Fibroblast of lung (primary cell): ENCODE measurements at regions not wholly inside any gene's neighbourhood (a gene's known extent, or its start where the extent isn't known, plus 50 kb on each side); places are given as distances from the start of the nearest gene placed in this dataset.

Experiments used
- EZH2 ChIP-seq: IDR thresholded peaks from 2 replicates; pipeline ENCODE4 v1.5.1; 2012; ENCODE audit warnings: low read length, control low read depth, mild to moderate bottlenecking; ENCODE audit errors: missing control alignments
- TF ChIP-seq, protein P1 (sequence below), 2 donors: IDR thresholded peaks in 1 of 2; conservative IDR thresholded peaks in 1 of 2; 1 replicate in 1 of 2; 2 replicates in 1 of 2; pipeline ENCODE4 v1.5.1; 2011 to 2012; ENCODE audit warnings: low read length in 2 of 2, control low read depth in 1 of 2, inconsistent platforms in 1 of 2, low read depth in 1 of 2, mild to moderate bottlenecking in 1 of 2

DNA sequence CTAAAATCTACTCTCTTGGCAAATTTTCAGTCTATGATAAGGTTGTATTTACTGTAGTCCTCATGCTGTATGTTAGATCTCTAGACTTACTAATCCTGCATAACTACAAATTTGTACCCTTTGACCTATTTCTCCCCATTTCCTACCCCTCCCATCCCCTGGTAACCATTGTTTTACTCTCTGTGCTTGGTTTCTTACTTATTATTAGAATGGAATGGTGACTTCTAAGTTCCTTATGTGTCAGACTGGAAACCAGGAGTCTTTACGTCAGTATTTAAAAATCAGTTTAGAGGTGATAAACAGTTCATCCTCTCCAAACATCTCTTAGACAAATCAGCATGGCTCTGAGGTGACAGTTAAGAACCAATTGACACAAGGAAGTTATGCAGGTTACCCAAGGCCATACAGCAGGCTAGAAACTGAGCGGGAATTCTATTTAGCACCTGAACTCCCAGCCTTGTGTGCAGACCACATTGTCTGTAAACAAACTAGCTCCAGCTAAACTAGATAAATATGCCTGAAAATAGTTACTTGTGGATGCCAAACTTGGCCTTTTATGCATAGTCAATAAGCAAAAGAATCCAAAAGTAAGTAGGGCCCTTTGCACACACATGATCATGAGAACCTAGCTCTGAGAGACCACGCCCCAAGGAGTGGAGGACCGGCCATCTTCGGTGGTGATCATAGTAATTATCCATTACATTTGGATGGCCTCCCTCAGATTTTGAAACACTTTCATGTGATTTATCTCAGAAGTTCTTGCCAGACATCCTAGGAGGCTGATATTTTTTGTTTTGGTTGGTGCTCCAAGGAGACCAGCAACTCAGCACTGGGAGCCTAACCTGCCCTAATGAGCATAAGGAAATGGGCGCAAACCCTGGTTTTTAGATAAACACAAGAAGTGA, 72.3 kb upstream of the BOC start:
- TF ChIP-seq, protein P1, sequence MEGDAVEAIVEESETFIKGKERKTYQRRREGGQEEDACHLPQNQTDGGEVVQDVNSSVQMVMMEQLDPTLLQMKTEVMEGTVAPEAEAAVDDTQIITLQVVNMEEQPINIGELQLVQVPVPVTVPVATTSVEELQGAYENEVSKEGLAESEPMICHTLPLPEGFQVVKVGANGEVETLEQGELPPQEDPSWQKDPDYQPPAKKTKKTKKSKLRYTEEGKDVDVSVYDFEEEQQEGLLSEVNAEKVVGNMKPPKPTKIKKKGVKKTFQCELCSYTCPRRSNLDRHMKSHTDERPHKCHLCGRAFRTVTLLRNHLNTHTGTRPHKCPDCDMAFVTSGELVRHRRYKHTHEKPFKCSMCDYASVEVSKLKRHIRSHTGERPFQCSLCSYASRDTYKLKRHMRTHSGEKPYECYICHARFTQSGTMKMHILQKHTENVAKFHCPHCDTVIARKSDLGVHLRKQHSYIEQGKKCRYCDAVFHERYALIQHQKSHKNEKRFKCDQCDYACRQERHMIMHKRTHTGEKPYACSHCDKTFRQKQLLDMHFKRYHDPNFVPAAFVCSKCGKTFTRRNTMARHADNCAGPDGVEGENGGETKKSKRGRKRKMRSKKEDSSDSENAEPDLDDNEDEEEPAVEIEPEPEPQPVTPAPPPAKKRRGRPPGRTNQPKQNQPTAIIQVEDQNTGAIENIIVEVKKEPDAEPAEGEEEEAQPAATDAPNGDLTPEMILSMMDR (conservative IDR thresholded peaks at IDR 0.05 in 1 of 2, IDR thresholded peaks at IDR 0.05 in 1 of 2; ENCODE audit: low read depth in 1 of 2, low read length in 2 of 2), result no peak
- TF ChIP-seq EZH2, result no peak
